Sigmoid colon (tissue), 4 donors: ENCODE measurements at regions not wholly inside any gene's neighbourhood (a gene's known extent, or its start where the extent isn't known, plus 50 kb on each side); places are given as distances from the start of the nearest gene placed in this dataset.

ENCODE experiments used
- CTCF ChIP-seq, 4 experiments: fragments of 450-650 bp in 3 of 4; fragments of 200-600 bp in 1 of 4; IDR thresholded peaks; one replicate each; pipeline ENCODE4 v1.5.1; 2016 to 2019; ENCODE audit warnings: antibody characterized with exemption in 4 of 4, mild to moderate bottlenecking in 3 of 4, moderate library complexity in 2 of 4
- EP300 ChIP-seq, 4 donors: sonication (generic); formaldehyde crosslinking; IDR thresholded peaks; one replicate each; pipeline ENCODE4 v1.6.1; 2017; ENCODE audit warnings: antibody characterized with exemption in 4 of 4
- POLR2A ChIP-seq, 2 donors: fragments of 450-650 bp; IDR thresholded peaks; one replicate each; pipeline ENCODE4 v1.6.1; 2016; ENCODE audit warnings: antibody characterized with exemption in 2 of 2, mild to moderate bottlenecking in 2 of 2, moderate library complexity in 2 of 2
- POLR2AphosphoS5 ChIP-seq, 4 donors: sonication (generic); formaldehyde crosslinking; IDR thresholded peaks; one replicate each; pipeline ENCODE4 v1.6.1; 2017; ENCODE audit warnings: antibody characterized with exemption in 4 of 4

GRCh38 chr2:150626934-150627411, 139.5 kb upstream of the RND3 start:
- TF ChIP-seq CTCF (IDR thresholded peaks at IDR 0.05) (no peak), EP300 (IDR thresholded peaks at IDR 0.05) (no peak), POLR2A (IDR thresholded peaks at IDR 0.05) (no peak), POLR2AphosphoS5 (IDR thresholded peaks at IDR 0.05) (no peak)
